ENCODE measurements at regions not wholly inside any gene's neighbourhood (a gene's known extent, or its start where the extent isn't known, plus 50 kb on each side); places are given as distances from the start of the nearest gene placed in this dataset.

- H2AK5ac ChIP-seq (ENCODE audit: low read depth, low read length), result no peak overlapping the region
- no peaks in the 10 kb centered on the region for H3K36me3 ChIP-seq (ENCODE audit: control insufficient read depth in 2 of 4, insufficient read depth in 4 of 4, low read length in 3 of 4)
- H3K23me2 ChIP-seq (ENCODE audit: low read depth, low read length), result peaks cover 4% of the 10 kb centered on the region; the same call in 1 of the 2 replicates
- H2BK12ac ChIP-seq (ENCODE audit: low read depth, low read length), result no peak overlapping the region
- no peak overlapping the region for H3K9ac ChIP-seq (replicated peaks in 1 of 4; ENCODE audit: extremely low read depth in 1 of 4, low read depth in 3 of 4, low read length in 3 of 4)
- no peak overlapping the region for H3K18ac ChIP-seq (ENCODE audit: extremely low read depth, low read length)
- H2AFZ ChIP-seq (ENCODE audit: low read length), result no peak overlapping the region
- no peak overlapping the region for H2BK20ac ChIP-seq (ENCODE audit: low read length)
- no peaks in the 10 kb centered on the region; a peak in 1 of 7 replicates for H3K27me3 ChIP-seq (replicated peaks in 1 of 4; ENCODE audit: control insufficient read depth in 3 of 4, extremely low read depth in 1 of 4, insufficient read depth in 3 of 4, low read length in 3 of 4)
- FAIRE-seq, result no peak
- H3K56ac ChIP-seq (replicated peaks; ENCODE audit: insufficient read length, low read depth, low read length), result no peak overlapping the region
- no peaks in the 10 kb centered on the region for H3K79me1 ChIP-seq (ENCODE audit: low read depth, low read length)
- CTCF ChIA-PET (ENCODE audit: partially characterized antibody), result interaction anchor here (0.6 to 1.1 kb wide), 4 partner anchors 11 to 153 kb away, joined by 3 to 5 read pairs (median 4); no protein-coding TSS in a partner anchor
- peaks cover 0 to 2% (median 0%) of the 10 kb centered on the region in 4 experiments; a peak in 2 of 7 replicates for H3K4me1 ChIP-seq (replicated peaks in 1 of 4; ENCODE audit: control insufficient read depth in 3 of 4, insufficient read depth in 4 of 4, low read length in 3 of 4)
- no peak overlapping the region for H2BK5ac ChIP-seq (ENCODE audit: low read depth, low read length)
- no peak overlapping the region for H3K4ac ChIP-seq (replicated peaks; ENCODE audit: insufficient read length, low read depth, low read length)
- H3K14ac ChIP-seq (ENCODE audit: insufficient read length), result no peak overlapping the region
- no peak overlapping the region for H3K27ac ChIP-seq (ENCODE audit: low read depth, low read length)
- no peak overlapping the region for H3K4me3 ChIP-seq (ENCODE audit: extremely low read depth in 1 of 4, insufficient read depth in 2 of 4, low read depth in 3 of 4, low read length in 4 of 4)
- DNase-seq (ENCODE audit: low read depth in 1 of 2, low spot score in 2 of 2), result no peak
- no peak overlapping the region for H2BK15ac ChIP-seq (ENCODE audit: low read length)
- no peak overlapping the region for H3K4me2 ChIP-seq (ENCODE audit: insufficient read depth in 1 of 2, low read depth in 2 of 2, low read length in 2 of 2)
- no peaks in the 10 kb centered on the region for H4K20me1 ChIP-seq (replicated peaks in 1 of 2; ENCODE audit: control insufficient read depth in 1 of 2, insufficient read depth in 2 of 2, low read length in 2 of 2)
- no peak overlapping the region for H3K23ac ChIP-seq (ENCODE audit: insufficient read length)
- H3K9me3 ChIP-seq (ENCODE audit: insufficient read depth in 2 of 2, low read depth in 1 of 2, low read length in 1 of 2), result no peaks in the 10 kb centered on the region
- H4K5ac ChIP-seq (ENCODE audit: insufficient read length, low read depth, low read length), result no peak overlapping the region
- H3K79me2 ChIP-seq (ENCODE audit: control insufficient read depth in 1 of 2, insufficient read depth in 2 of 2, low read length in 2 of 2), result no peaks in the 10 kb centered on the region
- no peak overlapping the region for H4K91ac ChIP-seq (replicated peaks; ENCODE audit: insufficient read length, low read length)
- no peak overlapping the region for H2BK120ac ChIP-seq (replicated peaks; ENCODE audit: low read depth, low read length)
- H4K8ac ChIP-seq (ENCODE audit: extremely low read depth, insufficient read depth, low read length), result no peak overlapping the region
- WGBS, 2 experiments (ENCODE audit: extremely low coverage in 1 of 2, insufficient coverage in 1 of 2, insufficient read length in 1 of 2, insufficient replicate concordance in 2 of 2, low coverage in 1 of 2, low lambda C conversion rate in 2 of 2, missing lambda C conversion rate in 1 of 2), result 85% methylated on average over 11 of the region's 11 CpGs; no CpG with 5 or more reads in 1 of the 2 experiments
- POLR2A ChIA-PET (ENCODE audit: partially characterized antibody), result no interaction called here
- no peak for TF ChIP-seq ASH2L (IDR thresholded peaks at IDR 0.05; ENCODE audit: low read length)
- TF ChIP-seq JUND (IDR thresholded peaks at IDR 0.05; ENCODE audit: low read length), result no peak
- TF ChIP-seq SIRT6 (IDR thresholded peaks at IDR 0.05; ENCODE audit: low read length), result no peak
Measured at GRCh38 chr10:114761205-114762193, 60.1 kb upstream of the FHIP2A start.
